ENCODE measurements at regions not wholly inside any gene's neighbourhood (a gene's known extent, or its start where the extent isn't known, plus 50 kb on each side); places are given as distances from the start of the nearest gene placed in this dataset.

DNA sequence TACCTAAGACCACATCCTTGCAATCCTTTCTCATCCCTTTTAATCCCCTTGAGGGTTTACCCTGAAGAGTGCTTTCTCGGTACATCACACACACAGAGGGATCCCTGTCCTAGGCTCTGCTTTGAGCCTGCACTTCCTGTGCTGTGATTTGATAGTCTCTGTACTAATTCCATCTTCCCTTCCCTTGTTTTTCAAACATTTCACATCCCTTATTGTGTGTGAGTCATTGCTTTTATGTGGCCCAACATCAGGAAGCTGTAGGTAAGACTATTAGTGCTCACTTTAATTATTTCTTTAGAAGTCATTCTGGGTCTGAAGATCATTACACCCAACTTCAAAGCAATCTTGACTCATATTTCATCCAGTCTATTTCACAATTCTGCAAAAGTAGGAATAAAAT is 57.2 kb upstream of the ANKEF1 start:
- no peak for TF ChIP-seq EZH2 (IDR thresholded peaks at IDR 0.05)
- TF ChIP-seq POLR2AphosphoS5 (IDR thresholded peaks at IDR 0.05; ENCODE audit: borderline replicate concordance, low read depth, low read length), result no peak
- TF ChIP-seq FOXP2 (optimal IDR thresholded peaks at IDR 0.05; ENCODE audit: control extremely low read depth, extremely low read length, insufficient read depth), result no peak
